ENCODE measurements at regions not wholly inside any gene's neighbourhood (a gene's known extent, or its start where the extent isn't known, plus 50 kb on each side); places are given as distances from the start of the nearest gene placed in this dataset.
"Not testable (repeated sequence)": the region's sequence is repeated elsewhere in the genome, so short reads cannot be mapped to it uniquely, and the experiment has no call there.

- H3K36me3 ChIP-seq (ENCODE audit: control insufficient read depth, insufficient read depth, low read length): no peaks in the 10 kb centered on the region
- Mint-ChIP-seq H3K27me3 (ENCODE audit: insufficient read depth) (no peaks in the 10 kb centered on the region), H3K36me3 (ENCODE audit: low read depth) (peaks cover 2% of the 10 kb centered on the region), H3K4me3 (no peak overlapping the region), H3K9me3 (no peaks in the 10 kb centered on the region), H3K27ac (no peak overlapping the region), H3K4me1 (peaks cover 17% of the 10 kb centered on the region)
- no peak overlapping the region for H3K27ac ChIP-seq (ENCODE audit: low read depth, low read length)
- H3K27me3 ChIP-seq (ENCODE audit: control insufficient read depth, insufficient read depth, low read length, poor library complexity, severe bottlenecking): no peaks in the 10 kb centered on the region
- 90% methylated on average over 1 of the region's 1 CpG; no CpG with 5 or more reads in 1 of the 2 experiments for WGBS, 2 experiments (ENCODE audit: insufficient coverage in 1 of 2, insufficient read length in 1 of 2)
- peak overlapping the region; percentile 50 for H3K9ac ChIP-seq (ENCODE audit: extremely low read depth, low read length, poor library complexity, severe bottlenecking)
- TF ChIP-seq CTCF (conservative IDR thresholded peaks at IDR 0.05): no peak
- DNase-seq: no peak
- H3K4me3 ChIP-seq (ENCODE audit: low read length): no peak overlapping the region
- no peaks in the 10 kb centered on the region for H3K9me3 ChIP-seq (ENCODE audit: control insufficient read depth, low read length)
- peaks cover 7% of the 10 kb centered on the region for H3K4me1 ChIP-seq (ENCODE audit: control insufficient read depth, insufficient read depth, low read length)
Measured at GRCh38 chr9:6105738-6106137, 90.3 kb upstream of the RANBP6 start.

- H3K27me3 Mint-ChIP-seq (ENCODE audit: insufficient read depth); DNase-seq; H3K36me3 ChIP-seq (ENCODE audit: control insufficient read depth, insufficient read depth, low read length); H3K27ac Mint-ChIP-seq; H3K9me3 ChIP-seq (ENCODE audit: control insufficient read depth, low read length); H3K9me3 Mint-ChIP-seq; H3K27ac ChIP-seq (ENCODE audit: low read depth, low read length); H3K4me1 ChIP-seq (ENCODE audit: control insufficient read depth, insufficient read depth, low read length); H3K4me3 ChIP-seq (ENCODE audit: low read length); H3K4me3 Mint-ChIP-seq; H3K27me3 ChIP-seq (ENCODE audit: control insufficient read depth, insufficient read depth, low read length, poor library complexity, severe bottlenecking); H3K36me3 Mint-ChIP-seq (ENCODE audit: low read depth); H3K9ac ChIP-seq (ENCODE audit: extremely low read depth, low read length, poor library complexity, severe bottlenecking): not testable (repeated sequence)
- peaks cover 29% of the 10 kb centered on the region for H3K4me1 Mint-ChIP-seq
- WGBS, 2 experiments (ENCODE audit: insufficient coverage in 1 of 2, insufficient read length in 1 of 2): 100% methylated on average over 1 of the region's 3 CpGs
Measured at GRCh38 chr9:6104406-6104805, 89.0 kb upstream of the RANBP6 start.

GRCh38 chr9:6103911-6104310 is 88.5 kb upstream of the RANBP6 start:
- H3K27ac Mint-ChIP-seq; H3K4me3 Mint-ChIP-seq; H3K27me3 Mint-ChIP-seq (ENCODE audit: insufficient read depth): not testable (repeated sequence)

GRCh38 chr9:6102336-6102987 is 87.0 kb upstream of the RANBP6 start:
- H3K27ac ChIP-seq (ENCODE audit: low read depth, low read length); H3K27ac Mint-ChIP-seq; H3K36me3 ChIP-seq (ENCODE audit: control insufficient read depth, insufficient read depth, low read length); H3K4me1 ChIP-seq (ENCODE audit: control insufficient read depth, insufficient read depth, low read length); H3K9me3 ChIP-seq (ENCODE audit: control insufficient read depth, low read length); H3K4me3 Mint-ChIP-seq; H3K9me3 Mint-ChIP-seq; H3K27me3 ChIP-seq (ENCODE audit: control insufficient read depth, insufficient read depth, low read length, poor library complexity, severe bottlenecking); H3K36me3 Mint-ChIP-seq (ENCODE audit: low read depth); H3K4me3 ChIP-seq (ENCODE audit: low read length); H3K9ac ChIP-seq (ENCODE audit: extremely low read depth, low read length, poor library complexity, severe bottlenecking); H3K27me3 Mint-ChIP-seq (ENCODE audit: insufficient read depth); DNase-seq: not testable (repeated sequence)
- H3K4me1 Mint-ChIP-seq: peaks cover 34% of the 10 kb centered on the region
- 92 to 100% methylated on average over 4 of the region's 4 CpGs for WGBS, 2 experiments (ENCODE audit: insufficient coverage in 1 of 2, insufficient read length in 1 of 2)

More at GRCh38 chr9:6103911-6104310, 88.5 kb upstream of the RANBP6 start:
- H3K9ac ChIP-seq (ENCODE audit: extremely low read depth, low read length, poor library complexity, severe bottlenecking); H3K4me3 ChIP-seq (ENCODE audit: low read length); H3K27me3 ChIP-seq (ENCODE audit: control insufficient read depth, insufficient read depth, low read length, poor library complexity, severe bottlenecking); H3K27ac ChIP-seq (ENCODE audit: low read depth, low read length); H3K9me3 Mint-ChIP-seq; H3K4me1 ChIP-seq (ENCODE audit: control insufficient read depth, insufficient read depth, low read length); H3K9me3 ChIP-seq (ENCODE audit: control insufficient read depth, low read length); DNase-seq; H3K36me3 Mint-ChIP-seq (ENCODE audit: low read depth); H3K36me3 ChIP-seq (ENCODE audit: control insufficient read depth, insufficient read depth, low read length): not testable (repeated sequence)
- H3K4me1 Mint-ChIP-seq: peaks cover 34% of the 10 kb centered on the region
- WGBS, 2 experiments (ENCODE audit: insufficient coverage in 1 of 2, insufficient read length in 1 of 2): 84 to 88% methylated on average over 2 to 3 of the region's 3 CpGs

- H3K4me1 Mint-ChIP-seq: peaks cover 28% of the 10 kb centered on the region
- H3K27me3 Mint-ChIP-seq (ENCODE audit: insufficient read depth); H3K9ac ChIP-seq (ENCODE audit: extremely low read depth, low read length, poor library complexity, severe bottlenecking); H3K36me3 ChIP-seq (ENCODE audit: control insufficient read depth, insufficient read depth, low read length); H3K27ac Mint-ChIP-seq; H3K9me3 Mint-ChIP-seq; H3K27ac ChIP-seq (ENCODE audit: low read depth, low read length); H3K36me3 Mint-ChIP-seq (ENCODE audit: low read depth); H3K4me3 Mint-ChIP-seq; H3K27me3 ChIP-seq (ENCODE audit: control insufficient read depth, insufficient read depth, low read length, poor library complexity, severe bottlenecking); DNase-seq; H3K4me3 ChIP-seq (ENCODE audit: low read length); H3K9me3 ChIP-seq (ENCODE audit: control insufficient read depth, low read length); H3K4me1 ChIP-seq (ENCODE audit: control insufficient read depth, insufficient read depth, low read length): not testable (repeated sequence)
- WGBS, 2 experiments (ENCODE audit: insufficient coverage in 1 of 2, insufficient read length in 1 of 2): 89 to 100% methylated on average over 1 of the region's 1 CpG
Measured at GRCh38 chr9:6101725-6102124, 86.3 kb upstream of the RANBP6 start.

- H3K4me1 ChIP-seq (ENCODE audit: control insufficient read depth, insufficient read depth, low read length); H3K27ac Mint-ChIP-seq; H3K9ac ChIP-seq (ENCODE audit: extremely low read depth, low read length, poor library complexity, severe bottlenecking); H3K27me3 ChIP-seq (ENCODE audit: control insufficient read depth, insufficient read depth, low read length, poor library complexity, severe bottlenecking); H3K4me3 Mint-ChIP-seq; H3K4me3 ChIP-seq (ENCODE audit: low read length); DNase-seq; H3K36me3 ChIP-seq (ENCODE audit: control insufficient read depth, insufficient read depth, low read length); H3K27me3 Mint-ChIP-seq (ENCODE audit: insufficient read depth); H3K27ac ChIP-seq (ENCODE audit: low read depth, low read length): not testable (repeated sequence)
- Mint-ChIP-seq H3K36me3 (ENCODE audit: low read depth) (peaks cover 21% of the 10 kb centered on the region), H3K4me1 (peaks cover 18% of the 10 kb centered on the region), H3K9me3 (peaks cover 11% of the 10 kb centered on the region)
- H3K9me3 ChIP-seq (ENCODE audit: control insufficient read depth, low read length): peaks cover 11% of the 10 kb centered on the region
Measured at GRCh38 chr9:6099346-6099745, 83.9 kb upstream of the RANBP6 start.
